ENCODE measurements at regions not wholly inside any gene's neighbourhood (a gene's known extent, or its start where the extent isn't known, plus 50 kb on each side); places are given as distances from the start of the nearest gene placed in this dataset.

- Mint-ChIP-seq H3K9me3 (no peaks in the 10 kb centered on the region; the same call in 1 of the 2 replicates), H3K4me3 (no peak overlapping the region), H3K27me3 (ENCODE audit: insufficient read depth) (no peaks in the 10 kb centered on the region), H3K27ac (no peak overlapping the region), H3K4me1 (ENCODE audit: low read depth) (no peaks in the 10 kb centered on the region; the same call in 1 of the 2 replicates), H3K36me3 (ENCODE audit: low read depth) (no peaks in the 10 kb centered on the region)
- no peak for TF ChIP-seq CTCF (IDR thresholded peaks at IDR 0.05)
- DNase-seq = no peak
Measured at GRCh38 chr4:135338181-135338580, 1136.6 kb upstream of the PABPC4L start.

- Mint-ChIP-seq H3K27ac (no peak overlapping the region), H3K27me3 (ENCODE audit: insufficient read depth) (no peaks in the 10 kb centered on the region)
Measured at GRCh38 chr4:135325264-135325663, 1123.7 kb upstream of the PABPC4L start.

DNA sequence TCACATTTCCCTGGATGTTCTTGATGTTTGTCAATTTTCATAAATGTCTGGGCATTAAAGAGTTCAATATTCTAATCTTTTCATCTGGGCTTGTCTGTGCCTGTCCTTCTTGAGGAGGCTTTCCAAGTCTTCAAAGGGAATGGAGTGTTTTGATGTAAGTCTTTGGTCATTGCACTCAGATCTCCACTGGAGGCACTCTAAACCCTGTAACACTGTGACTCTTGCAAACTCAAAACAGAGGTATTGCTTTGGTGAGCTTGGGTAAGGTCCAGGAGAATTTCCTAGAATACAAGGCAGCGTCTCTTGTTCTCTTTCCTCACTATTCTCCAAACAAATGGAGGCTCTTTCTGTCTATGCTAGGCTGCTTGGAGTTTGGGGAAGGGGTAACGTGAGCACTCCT is 1118.1 kb upstream of the PABPC4L start:
- no peaks in the 10 kb centered on the region; the same call in 1 of the 2 replicates for H3K4me1 Mint-ChIP-seq (ENCODE audit: low read depth)
- peaks cover 26% of the 10 kb centered on the region for H3K9me3 Mint-ChIP-seq
- DNase-seq = no peak
- H3K4me3 Mint-ChIP-seq = no peak overlapping the region
- peaks cover 19% of the 10 kb centered on the region; the same call in 1 of the 2 replicates for H3K36me3 Mint-ChIP-seq (ENCODE audit: low read depth)
- no peak for TF ChIP-seq CTCF (IDR thresholded peaks at IDR 0.05)
- H3K27me3 Mint-ChIP-seq (ENCODE audit: insufficient read depth) = no peaks in the 10 kb centered on the region; the same call in 1 of the 2 replicates
- no peak overlapping the region for H3K27ac Mint-ChIP-seq

More at GRCh38 chr4:135325264-135325663, 1123.7 kb upstream of the PABPC4L start:
- H3K9me3 Mint-ChIP-seq = peaks cover 17% of the 10 kb centered on the region
- H3K36me3 Mint-ChIP-seq (ENCODE audit: low read depth) = peaks cover 10% of the 10 kb centered on the region; the same call in 1 of the 2 replicates
- no peak for TF ChIP-seq CTCF (IDR thresholded peaks at IDR 0.05)
- no peaks in the 10 kb centered on the region for H3K4me1 Mint-ChIP-seq (ENCODE audit: low read depth)
- DNase-seq = no peak
- no peak overlapping the region for H3K4me3 Mint-ChIP-seq

- no peak for DNase-seq
- Mint-ChIP-seq H3K36me3 (ENCODE audit: low read depth) (peaks cover 15% of the 10 kb centered on the region; the same call in 1 of the 2 replicates), H3K27ac (no peak overlapping the region), H3K9me3 (peaks cover 16% of the 10 kb centered on the region; the same call in 1 of the 2 replicates), H3K4me3 (no peak overlapping the region), H3K27me3 (ENCODE audit: insufficient read depth) (no peaks in the 10 kb centered on the region; the same call in 1 of the 2 replicates), H3K4me1 (ENCODE audit: low read depth) (no peaks in the 10 kb centered on the region; the same call in 1 of the 2 replicates)
- TF ChIP-seq CTCF (IDR thresholded peaks at IDR 0.05) = no peak
Measured at GRCh38 chr4:135316266-135316779, 1114.7 kb upstream of the PABPC4L start.

DNA sequence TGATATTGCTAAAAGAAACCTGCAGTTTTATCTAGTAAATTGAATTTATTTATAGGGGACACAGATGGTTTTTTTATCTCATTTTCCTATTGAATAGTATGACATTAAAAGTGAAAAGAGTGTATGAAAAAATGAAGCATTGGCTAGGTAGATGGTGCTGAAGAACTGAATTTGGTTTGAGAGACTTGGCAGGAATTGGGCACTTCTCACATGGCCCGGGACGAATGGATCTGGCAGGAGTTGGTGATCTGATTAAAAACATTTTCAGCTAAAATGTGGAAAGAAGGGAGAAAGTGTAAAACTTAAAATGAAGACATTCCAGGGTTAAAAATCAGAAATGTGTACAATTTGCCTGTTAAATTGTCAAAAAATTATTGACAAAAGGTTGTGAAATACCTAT is 1088.5 kb upstream of the PABPC4L start:
- DNase-seq = no peak
- no peaks in the 10 kb centered on the region; the same call in 1 of the 2 replicates for H3K9me3 Mint-ChIP-seq

More for the DNA sequence above, 1088.5 kb upstream of the PABPC4L start:
- H3K4me1 Mint-ChIP-seq (ENCODE audit: low read depth) = no peaks in the 10 kb centered on the region
- no peak overlapping the region for H3K27ac Mint-ChIP-seq
- H3K27me3 Mint-ChIP-seq (ENCODE audit: insufficient read depth) = no peaks in the 10 kb centered on the region
- TF ChIP-seq CTCF (IDR thresholded peaks at IDR 0.05) = no peak
- H3K4me3 Mint-ChIP-seq = no peak overlapping the region
- H3K36me3 Mint-ChIP-seq (ENCODE audit: low read depth) = no peaks in the 10 kb centered on the region
